PFSK-1 (cell line): ENCODE measurements at regions not wholly inside any gene's neighbourhood (a gene's known extent, or its start where the extent isn't known, plus 50 kb on each side); places are given as distances from the start of the nearest gene placed in this dataset.

Experiments
- FOXP2 ChIP-seq: optimal IDR thresholded peaks from 2 replicates; pipeline ENCODE3; 2011; ENCODE audit warnings: borderline replicate concordance, control low read depth, inconsistent platforms; ENCODE audit not compliant: insufficient read depth; ENCODE audit errors: extremely low read length, extremely low read depth
- POLR2AphosphoS5 ChIP-seq: IDR thresholded peaks from 2 replicates; pipeline ENCODE4 v1.6.1; 2012; ENCODE audit warnings: low read depth, mild to moderate bottlenecking, control low read depth, low read length, moderate library complexity
- REST ChIP-seq, 2 experiments: IDR thresholded peaks; 2 replicates each; pipeline versions ENCODE4 v1.6.1 to v1.8.0; 2011 to 2012; ENCODE audit warnings: low read depth in 2 of 2, low read length in 2 of 2, control low read depth in 1 of 2, inconsistent platforms in 1 of 2, mild to moderate bottlenecking in 1 of 2, moderate library complexity in 1 of 2; ENCODE audit not compliant: insufficient read depth in 1 of 2
- SIN3A ChIP-seq: IDR thresholded peaks from 2 replicates; pipeline ENCODE4 v1.6.1; 2012; ENCODE audit warnings: mild to moderate bottlenecking, low read length, moderate library complexity, borderline replicate concordance; ENCODE audit not compliant: insufficient read depth
- TAF1 ChIP-seq: IDR thresholded peaks from 2 replicates; pipeline ENCODE4 v1.6.1; 2012; ENCODE audit warnings: low read length, control low read depth, borderline replicate concordance; ENCODE audit not compliant: insufficient read depth

GRCh38 chr15:69887553-69887952, 210.2 kb downstream of the TLE3 start:
- no peak for TF ChIP-seq TAF1
- no peak for TF ChIP-seq REST (IDR thresholded peaks at IDR 0.05; ENCODE audit: insufficient read depth in 1 of 2, low read depth in 2 of 2, low read length in 2 of 2)
- TF ChIP-seq SIN3A = no peak
- TF ChIP-seq POLR2AphosphoS5 = no peak
- no peak for TF ChIP-seq FOXP2
